ENCODE measurements at regions not wholly inside any gene's neighbourhood (a gene's known extent, or its start where the extent isn't known, plus 50 kb on each side); places are given as distances from the start of the nearest gene placed in this dataset.
A peak's percentile ranks its signal among the peaks of the same experiment; 100 is the strongest.
"Not testable (repeated sequence)": the region's sequence is repeated elsewhere in the genome, so short reads cannot be mapped to it uniquely, and the experiment has no call there.

DNA sequence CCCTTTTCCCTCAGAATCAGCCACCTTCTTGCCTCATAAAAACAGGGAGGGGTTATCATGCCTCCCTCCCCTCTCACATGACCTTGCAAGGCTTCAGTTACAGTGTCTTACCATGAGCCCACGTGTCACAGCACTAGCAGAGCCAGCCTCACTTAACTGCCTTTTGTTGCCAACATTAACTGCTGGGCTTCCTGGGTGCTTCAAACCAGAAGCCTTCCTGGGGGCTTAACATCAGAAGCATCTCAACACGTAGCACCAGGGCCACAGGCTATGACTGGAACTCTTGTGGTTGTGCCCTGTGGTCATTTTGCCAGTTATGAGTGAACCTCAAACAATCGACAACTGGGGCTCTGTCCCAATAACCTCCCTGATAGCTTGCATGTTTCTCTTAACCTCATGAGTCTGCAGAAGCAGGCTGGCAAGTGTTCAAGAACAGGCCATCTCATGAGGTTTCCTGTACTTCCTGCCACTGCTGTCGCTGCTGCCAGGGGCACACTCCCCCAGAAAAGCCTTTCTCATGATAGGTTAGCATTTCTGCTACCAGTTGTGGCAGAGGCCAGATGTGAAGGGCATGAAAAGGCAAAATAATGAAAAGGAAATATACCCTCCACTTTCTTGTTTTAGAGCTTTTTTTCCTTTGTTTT lies 132.2 kb downstream of the GLUL start:
- FAIRE-seq: no peak

DNA sequence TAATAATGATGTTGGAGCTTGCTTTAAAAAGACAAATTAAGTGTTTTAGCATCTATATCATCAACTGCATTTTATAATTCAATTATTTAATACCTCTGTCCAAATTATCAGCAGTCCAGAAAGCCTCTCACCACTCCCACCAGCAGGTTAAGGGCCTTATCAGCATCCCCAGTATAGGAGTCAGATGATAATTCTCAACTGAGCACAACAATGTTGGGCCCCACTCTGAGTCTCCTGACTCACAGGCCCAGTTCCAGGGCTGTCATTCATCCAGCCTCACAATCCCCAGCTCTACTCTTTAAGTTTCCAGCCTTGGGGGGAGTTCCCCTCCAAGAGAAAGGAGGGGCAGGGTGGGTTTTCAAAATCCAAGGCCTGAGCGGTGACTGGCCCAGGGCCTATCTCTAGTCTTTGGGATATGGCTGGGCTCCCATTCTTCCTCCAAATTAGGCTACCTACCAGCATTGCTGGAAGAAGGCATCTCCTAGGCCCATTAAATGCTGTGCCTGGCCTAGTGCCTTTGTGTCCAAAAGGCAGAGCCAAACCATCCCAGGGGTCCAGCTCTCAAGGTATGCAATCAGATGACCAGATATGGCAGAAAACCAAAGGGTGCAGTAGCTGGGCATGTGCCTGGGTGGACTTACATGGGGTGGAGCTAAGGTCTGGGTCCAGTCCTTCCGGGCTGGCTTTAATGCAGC lies 134.1 kb downstream of the GLUL start:
- FAIRE-seq: no peak

DNA sequence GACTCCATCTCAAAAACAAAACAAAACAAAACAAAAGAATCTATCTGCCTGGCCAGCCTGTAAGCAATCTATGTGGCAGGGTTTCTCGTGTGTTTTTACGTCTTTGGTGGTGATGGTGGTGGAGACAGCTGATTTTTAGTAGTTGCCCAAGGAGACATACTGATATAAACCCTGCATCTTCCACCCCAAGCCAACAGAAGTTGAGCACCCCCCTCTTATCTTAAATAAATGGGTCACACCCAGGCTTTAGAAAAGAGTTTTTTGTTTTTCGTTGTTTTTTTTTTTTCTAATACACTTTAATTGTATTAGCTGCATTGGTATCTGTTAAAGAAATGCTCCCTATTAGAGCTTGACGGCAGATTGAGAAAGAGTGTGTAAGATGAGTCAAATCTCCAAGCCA lies 134.7 kb downstream of the GLUL start:
- no peak for FAIRE-seq

DNA sequence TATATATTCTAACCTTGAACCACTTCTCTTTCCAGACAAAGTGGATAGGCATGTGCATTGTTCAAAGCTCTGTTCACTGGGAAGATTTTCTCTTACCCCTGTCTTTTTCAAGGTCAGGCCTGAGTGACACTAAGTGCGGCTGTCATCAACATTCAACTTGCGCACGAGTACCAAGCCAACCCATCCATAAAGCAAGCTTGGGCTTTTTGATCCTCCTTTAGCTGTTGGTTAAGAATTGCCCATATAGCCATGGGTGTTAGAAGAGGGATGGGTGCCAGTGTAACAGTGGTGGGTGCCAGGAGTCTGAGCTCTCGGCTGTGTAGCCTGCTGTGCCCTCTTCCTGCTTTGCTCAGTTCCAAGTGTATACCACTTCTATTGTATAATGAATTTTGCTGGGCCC lies 136.1 kb downstream of the GLUL start:
- no peak for FAIRE-seq

DNA sequence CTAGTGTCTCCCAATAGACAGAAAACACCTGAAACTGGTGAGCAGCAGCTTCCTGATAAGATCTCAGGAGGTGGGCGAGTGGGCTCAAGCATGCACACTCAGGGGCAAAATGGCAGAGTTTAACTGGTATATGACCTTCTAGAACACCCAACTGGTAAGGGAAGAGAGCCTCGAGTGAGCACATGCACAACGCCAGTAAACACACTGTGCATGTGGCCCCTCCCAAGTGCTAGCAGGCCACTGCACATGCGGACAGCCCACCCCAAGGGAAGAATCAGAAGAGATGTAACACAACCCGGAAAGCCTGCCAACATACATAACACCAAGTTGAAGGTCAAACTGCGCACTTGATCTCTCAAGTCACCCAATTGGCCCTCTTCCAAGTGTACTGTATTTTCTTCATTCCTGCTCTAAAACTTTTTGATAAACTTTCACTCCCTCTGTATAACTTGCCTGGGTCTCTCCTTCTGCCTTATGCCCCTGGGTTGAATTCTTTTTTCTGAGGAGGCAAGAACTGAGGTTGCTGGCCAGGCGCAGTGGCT lies 138.2 kb downstream of the GLUL start:
- FAIRE-seq: no peak

DNA sequence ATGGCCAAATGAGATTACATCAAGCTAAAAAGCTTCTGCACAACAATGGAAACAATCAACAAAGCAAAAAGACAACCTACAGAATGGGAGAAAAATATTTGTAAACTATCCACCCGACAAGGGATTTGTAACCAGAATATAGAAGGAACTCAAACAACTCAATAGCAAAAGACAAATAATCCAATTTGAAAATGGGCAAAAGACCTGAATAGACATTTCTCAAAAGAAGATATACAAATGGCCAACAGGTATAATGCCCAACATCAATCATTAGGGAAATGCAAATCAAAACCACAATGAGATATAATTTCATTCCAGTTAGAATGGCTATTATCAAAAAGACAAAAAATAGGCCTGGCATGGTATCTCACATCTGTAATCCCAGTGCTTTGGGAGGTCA lies 140.0 kb downstream of the GLUL start:
- FAIRE-seq: no peak

DNA sequence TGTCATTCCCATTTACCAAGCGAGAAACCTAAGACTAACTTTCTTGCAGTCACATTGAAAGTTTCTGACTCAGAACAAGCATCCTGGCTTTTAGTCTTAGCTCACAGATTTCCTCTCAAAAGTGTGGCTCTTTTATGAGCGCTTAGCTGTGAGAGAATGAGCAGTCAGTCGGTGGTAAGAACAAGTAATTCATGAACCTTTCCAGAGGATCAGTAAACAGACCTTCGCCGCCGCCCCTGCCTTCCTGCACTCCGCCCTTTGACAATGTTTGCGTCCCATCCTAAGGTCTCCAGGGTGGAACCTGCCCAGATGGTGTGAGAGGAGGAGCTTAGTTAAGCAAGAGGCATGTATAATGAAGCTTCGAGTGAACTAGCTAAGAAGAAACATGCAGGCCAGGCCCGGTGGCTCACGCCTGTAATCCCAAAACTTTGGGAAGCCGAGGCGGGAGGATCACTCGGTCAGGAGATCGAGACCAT lies 142.4 kb downstream of the GLUL start:
- FAIRE-seq: no peak

DNA sequence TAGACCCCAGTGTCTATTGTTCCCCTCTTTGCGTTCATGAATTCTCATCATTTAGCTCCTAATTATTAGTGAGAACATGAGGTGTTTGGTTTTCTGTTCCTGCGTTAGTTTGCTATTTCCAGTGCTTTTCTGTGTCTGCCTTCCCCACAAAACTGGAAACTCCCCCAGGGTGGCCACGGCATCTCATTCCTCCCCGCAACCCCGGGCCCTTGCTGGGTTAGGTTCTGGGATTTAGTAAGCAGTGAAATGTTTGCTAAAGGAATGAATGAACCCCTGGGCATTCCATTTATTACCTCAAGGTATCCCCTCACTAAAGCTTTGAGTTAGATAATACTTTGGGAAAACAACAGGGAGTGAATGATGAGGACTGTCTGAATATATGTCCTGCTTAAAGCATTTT lies 142.9 kb downstream of the GLUL start:
- no peak for FAIRE-seq

DNA sequence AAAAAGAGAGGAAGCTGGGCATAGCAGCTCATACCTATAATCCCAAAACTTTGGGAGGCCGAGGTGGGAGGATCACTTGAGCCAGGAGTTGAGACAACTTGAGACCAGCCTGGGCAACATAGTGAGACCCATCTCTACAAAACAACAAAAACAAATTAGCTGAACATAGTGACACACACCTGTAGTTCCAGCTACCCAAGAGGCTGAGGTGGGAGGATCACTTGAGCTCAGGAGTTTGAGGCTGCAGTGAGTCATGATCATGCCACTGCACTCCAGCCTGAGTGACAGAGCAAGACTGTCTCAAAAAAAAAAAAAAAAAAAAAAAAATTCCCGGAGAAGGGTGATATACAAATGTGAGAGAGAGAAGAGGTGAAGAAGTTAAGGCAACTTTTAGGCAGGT lies 143.8 kb downstream of the GLUL start:
- not testable (repeated sequence) for FAIRE-seq

DNA sequence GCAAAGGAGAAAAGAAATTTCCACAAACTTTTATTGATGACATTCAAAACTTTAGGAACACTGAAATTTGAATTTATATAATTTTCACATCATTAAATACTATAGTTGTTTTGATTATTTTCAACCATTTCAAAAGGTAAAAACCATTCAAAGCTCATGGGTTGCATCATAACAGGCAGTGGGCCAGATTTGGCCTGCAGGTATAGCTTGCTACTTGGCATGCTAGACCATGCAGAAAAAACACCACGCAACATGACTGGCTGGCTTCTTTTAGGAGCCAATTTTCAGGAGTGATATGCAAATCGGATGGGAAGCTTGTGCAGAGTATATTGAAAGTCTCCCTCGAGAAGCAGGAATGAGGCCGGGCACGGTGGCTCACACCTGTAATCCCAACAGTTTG lies 144.8 kb downstream of the GLUL start:
- FAIRE-seq: peak; percentile 15

DNA sequence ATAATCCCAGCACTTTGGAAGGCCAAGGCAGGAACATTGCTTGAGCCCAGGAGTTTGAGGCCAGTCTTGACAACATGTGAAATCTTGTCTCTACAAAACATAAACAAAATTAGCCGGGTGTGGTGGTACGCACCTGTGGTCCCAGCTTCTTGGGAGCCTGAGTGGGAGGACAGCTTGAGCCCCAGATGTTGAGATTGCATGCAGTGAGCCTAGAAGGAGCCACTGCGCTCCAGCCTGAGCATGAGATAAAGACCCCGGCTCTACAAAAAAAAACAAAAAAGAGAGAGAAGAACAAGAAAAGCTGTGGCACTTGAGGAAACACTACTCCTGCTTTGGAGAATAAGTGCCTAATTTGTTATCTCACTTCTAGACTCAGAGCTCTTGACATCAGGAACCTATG lies 146.6 kb downstream of the GLUL start:
- no peak for FAIRE-seq

DNA sequence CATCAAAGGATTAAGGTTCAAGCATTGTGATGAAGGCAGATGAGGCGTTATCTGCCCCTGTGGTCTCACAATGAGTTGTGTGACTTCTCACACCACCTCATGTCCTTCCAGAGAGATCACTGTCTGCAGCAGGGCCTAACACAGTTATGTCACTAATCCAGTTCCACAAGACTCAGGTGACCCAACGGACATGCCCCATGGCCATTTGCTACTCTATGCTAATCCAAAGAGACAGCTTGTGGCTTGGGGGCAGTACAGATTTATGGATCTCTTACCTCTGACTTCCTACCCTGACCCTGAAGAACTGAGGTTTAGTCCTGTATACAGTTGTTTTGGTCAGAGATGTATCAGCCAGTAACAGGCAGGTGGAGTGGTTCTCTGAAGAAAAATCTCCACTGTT lies 147.1 kb downstream of the GLUL start:
- FAIRE-seq: no peak

DNA sequence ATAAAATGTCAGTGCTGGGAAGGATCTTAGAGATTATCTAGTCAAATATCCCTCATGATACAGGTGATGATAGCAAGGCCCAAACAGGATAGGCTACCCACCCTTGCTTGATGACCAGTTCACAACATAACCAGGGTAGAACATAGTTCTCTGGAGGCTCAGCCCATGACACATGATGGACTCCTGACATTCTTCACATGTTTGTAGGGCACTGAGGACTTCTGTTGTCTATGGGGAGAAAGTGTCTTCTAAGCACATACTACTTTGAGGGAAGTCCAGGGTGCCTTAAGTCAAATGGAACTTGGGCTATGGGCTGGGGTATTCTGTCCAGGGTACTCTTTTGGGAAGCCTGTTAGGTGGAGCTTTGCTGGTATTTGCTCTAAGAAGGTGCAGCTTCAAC lies 148.9 kb downstream of the GLUL start:
- no peak for FAIRE-seq

DNA sequence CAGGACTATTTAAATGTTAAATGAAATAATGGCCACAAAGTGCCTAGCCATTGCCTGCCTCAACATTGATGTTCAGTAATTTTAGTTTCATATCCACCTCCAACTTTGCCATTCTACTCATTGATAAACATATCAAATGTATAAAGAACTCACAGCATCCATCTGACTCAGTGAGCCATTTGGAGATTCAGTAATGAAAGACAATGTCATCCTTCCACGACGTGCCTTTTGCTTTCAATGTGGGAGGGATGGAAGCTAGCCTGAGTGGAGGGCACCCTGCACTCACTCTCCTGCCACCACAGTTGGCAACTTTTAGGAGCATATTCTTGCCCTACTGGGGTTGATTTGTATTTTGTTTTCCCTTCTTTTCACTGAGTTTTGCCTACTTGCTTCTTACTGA lies 151.5 kb downstream of the GLUL start:
- FAIRE-seq: no peak

DNA sequence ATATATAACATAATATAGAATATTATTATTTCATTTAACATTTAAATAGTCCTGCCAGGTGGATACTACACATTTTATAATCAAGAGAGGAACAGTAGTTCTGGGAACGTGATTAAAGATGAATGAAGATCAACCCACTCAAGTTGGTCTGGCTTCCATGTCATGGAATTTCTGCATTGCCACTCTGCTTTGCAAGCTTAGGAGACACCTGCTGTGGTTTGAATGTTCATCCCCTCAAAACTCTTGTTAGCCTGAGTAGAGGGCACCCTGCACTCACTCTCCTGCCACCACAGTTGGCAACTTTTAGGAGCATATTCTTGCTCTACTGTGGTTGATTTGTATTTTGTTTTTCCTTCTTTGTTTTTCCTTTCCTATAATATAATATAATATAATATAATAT lies 153.2 kb downstream of the GLUL start:
- no peak for FAIRE-seq

DNA sequence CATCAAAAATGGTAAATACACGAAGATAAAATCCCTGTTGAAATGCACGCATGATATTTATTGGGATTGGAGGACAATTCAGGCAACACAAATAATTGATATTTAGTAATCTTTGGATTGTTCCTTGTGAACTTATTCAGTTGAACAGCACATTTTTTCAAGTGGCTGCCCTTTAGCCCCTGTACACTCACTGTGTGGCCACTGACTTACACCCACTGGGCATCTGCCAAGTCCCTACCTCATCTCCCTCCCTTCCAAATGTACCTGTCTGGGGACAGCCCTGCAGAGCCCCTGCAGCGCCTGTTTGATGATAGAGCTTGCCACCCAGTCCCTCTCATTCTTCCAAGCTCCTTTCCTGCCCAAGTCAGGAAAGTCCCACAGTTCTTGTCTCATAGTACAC lies 154.3 kb downstream of the GLUL start:
- FAIRE-seq: no peak

DNA sequence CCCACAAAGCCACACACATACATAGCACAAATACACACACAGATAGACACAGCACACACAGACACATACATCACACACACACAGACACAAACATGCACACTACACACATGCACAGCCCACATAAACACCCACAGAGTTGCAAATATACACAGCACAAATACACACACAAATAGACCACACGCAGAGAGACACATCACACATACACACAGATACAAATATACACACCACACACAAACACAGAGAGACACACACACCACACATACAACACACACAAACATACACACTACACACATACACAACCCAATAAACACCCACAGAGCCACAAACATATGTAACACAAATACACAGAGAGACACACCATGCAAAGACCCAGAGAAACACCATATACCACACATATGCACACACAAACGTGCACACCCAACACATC lies 154.9 kb downstream of the GLUL start:
- FAIRE-seq: no peak

DNA sequence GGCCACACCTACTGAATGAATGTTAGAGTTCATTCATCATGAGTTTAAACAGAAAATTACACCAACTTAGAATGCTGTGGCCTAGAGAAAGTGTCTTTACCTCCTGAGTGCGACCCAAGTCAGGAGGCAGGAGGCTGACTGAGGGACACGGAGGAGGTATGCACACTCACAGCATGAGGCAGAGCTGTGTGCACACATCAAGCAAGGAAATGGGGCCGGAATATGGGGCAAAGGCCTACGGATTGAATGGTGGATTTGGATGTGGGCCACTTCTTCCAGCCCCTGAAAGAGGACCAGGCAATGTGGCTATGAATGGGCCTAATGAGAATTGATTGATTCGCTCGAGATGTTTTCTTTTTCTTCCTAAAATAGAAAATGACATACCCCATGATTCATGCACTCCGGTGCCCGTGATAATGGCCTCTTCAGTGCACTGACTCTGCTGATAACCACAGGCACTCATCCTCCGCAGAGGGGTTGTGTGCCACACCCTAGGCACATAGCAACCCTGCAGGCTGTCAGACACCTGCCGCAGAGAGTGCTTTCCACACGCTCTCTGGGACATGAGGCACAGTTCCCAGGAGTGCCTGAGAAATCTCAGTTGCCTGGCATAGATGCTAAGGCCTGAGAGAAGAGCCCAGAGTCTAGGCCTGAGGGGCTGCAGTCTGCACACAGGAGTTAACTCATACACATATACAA lies 155.5 kb downstream of the GLUL start:
- no peak for FAIRE-seq

DNA sequence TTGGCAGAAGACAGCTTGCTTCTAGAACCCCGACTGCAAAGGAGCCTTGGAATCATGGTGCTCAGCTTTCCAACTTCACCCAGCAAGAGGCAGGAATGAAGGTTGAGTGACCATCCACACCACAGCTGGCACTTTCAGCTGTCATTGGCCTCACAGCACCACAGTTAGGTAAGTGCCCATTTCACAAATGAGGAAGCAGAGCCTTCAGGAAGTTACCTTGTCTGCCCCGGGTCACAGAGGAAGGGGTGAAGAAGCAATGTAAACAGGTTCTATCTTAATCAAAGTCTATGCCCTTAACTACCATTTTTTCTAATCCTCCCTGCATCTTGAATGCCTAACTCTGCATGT lies 156.0 kb downstream of the GLUL start:
- no peak for FAIRE-seq

DNA sequence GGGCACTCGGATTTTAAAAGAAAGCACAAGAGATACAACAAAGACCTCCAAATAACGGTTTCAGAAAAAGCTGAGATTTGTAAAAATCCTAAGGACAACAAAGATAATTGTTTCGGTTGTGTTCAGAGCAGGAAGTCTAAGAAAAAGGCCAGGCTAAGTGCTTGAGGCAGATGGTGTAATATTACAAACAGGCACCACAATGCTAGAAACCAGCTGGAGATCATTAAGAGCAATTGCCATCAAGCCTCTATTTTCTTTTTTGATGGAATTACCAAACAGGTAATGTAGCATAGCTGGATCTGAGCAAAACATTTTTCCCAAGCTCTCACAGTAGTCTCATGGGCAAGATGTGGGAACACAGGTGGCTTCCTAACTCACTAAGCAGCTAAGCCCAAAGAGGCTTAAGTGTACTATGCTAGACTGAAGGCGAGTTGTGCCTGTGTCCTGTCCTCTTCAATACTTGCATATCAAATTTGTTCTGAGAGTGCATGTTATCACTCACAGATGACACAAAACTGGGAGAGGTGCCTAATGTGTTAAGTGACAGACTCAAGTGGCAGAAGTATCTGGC lies 161.6 kb downstream of the GLUL start:
- FAIRE-seq: no peak

DNA sequence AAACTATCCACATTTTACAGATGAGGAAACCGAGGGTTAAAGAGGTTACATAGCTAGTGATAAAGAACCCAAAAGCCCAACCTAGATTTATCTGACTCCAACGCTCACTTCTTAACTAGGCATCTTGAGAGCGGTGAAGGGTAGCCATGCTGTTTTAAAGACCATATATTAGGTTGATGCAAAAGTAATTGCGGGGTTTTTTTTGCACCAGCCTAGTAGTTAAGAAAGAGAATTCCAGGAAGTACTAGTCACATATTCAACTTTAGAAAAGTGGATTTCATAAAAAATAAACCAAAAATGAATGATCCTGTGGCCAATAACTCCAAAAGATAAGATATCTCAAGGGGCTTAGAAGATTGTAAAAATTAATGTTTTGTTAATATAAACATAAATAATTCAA lies 162.1 kb downstream of the GLUL start:
- FAIRE-seq: no peak

DNA sequence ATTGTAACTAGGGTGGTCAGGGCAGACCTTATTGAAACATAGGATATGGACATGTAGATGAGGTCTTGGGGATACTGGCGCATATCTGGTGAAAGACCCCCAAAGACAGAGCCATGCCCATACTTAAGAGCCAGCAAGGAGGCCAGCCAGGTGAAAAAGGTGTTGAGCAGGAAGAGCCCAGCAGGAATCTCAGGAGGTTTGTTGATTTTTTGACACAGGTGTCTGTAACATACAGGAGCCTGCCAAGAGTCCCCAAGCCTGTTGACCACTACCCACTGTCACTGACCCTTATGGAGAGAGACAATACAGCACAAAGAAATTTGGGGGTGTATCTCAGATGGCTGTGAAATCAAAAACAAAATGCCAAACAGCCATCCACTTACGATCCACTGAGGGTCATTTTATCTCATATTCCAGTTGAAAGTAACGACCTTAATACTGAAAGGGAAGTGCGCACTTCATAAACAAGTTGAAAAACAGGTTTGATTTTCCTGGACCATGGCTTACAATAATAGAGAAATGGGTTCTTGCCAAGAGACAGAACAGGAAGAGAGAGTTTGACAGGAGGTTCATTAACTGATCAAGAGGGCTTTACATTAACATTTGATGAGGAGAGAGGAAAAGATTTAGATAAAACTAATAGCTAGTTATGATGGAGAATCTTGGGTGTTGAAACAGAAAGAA lies 163.6 kb downstream of the GLUL start:
- no peak for FAIRE-seq

DNA sequence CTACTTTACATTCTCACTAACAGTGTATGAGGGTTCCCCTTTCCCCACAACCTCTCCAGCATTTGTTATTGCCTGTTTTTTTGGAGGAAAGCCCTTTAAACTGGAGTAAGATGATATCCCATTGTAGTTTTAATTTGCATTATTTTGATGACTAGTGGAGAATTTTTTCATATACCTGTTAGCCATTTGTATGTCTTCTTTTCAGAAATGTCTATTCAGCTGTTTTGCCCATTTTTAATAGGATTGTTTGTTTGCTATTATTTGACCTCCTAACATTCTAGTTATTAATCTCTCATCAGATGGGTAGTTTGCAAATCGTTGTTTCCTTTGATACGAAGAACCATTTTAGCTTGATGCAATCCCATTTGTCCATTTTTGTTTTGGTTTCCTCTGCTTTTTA lies 165.0 kb downstream of the GLUL start:
- FAIRE-seq: no peak

All from TTC549 (cell line).